ENCODE measurements at regions not wholly inside any gene's neighbourhood (a gene's known extent, or its start where the extent isn't known, plus 50 kb on each side); places are given as distances from the start of the nearest gene placed in this dataset.

GRCh38 chr2:240227538-240228428, 87.3 kb upstream of the OTOS start:
- DNase-seq = no peak

- no peak for DNase-seq
These were observed 88.5 kb upstream of the OTOS start for GRCh38 chr2:240229005-240229404.

GRCh38 chr2:240229603-240230235, 89.3 kb upstream of the OTOS start:
- no peak for DNase-seq

GRCh38 chr2:240230291-240230931, 90.0 kb upstream of the OTOS start:
- no peak for DNase-seq

- DNase-seq = no peak
These were observed 91.4 kb upstream of the OTOS start for GRCh38 chr2:240231838-240232244.

- DNase-seq = no peak
These were observed 91.9 kb upstream of the OTOS start for GRCh38 chr2:240232264-240232915.

GRCh38 chr2:240232961-240233884, 92.8 kb upstream of the OTOS start:
- DNase-seq = peak; percentile 40 to 53

- no peak for DNase-seq
These were observed 93.5 kb upstream of the OTOS start for GRCh38 chr2:240233885-240234502.

GRCh38 chr2:240234503-240234951, 94.1 kb upstream of the OTOS start:
- DNase-seq = no peak

GRCh38 chr2:240235149-240235803, 94.8 kb upstream of the OTOS start:
- no peak for DNase-seq

GRCh38 chr2:240235811-240236210, 95.4 kb upstream of the OTOS start:
- no peak for DNase-seq

- DNase-seq = peak; percentile 42 to 81
These were observed 96.0 kb upstream of the OTOS start for GRCh38 chr2:240236217-240237111.

- DNase-seq = no peak
These were observed 97.2 kb upstream of the OTOS start for GRCh38 chr2:240237609-240238174.

- DNase-seq = no peak
These were observed 97.7 kb upstream of the OTOS start for GRCh38 chr2:240238201-240238600.

GRCh38 chr2:240238786-240239185, 98.3 kb upstream of the OTOS start:
- no peak for DNase-seq

- DNase-seq = no peak
These were observed 98.9 kb upstream of the OTOS start for GRCh38 chr2:240239325-240239724.

GRCh38 chr2:240240017-240240734, 99.7 kb upstream of the OTOS start:
- no peak for DNase-seq

GRCh38 chr2:240240781-240241180, 100.3 kb upstream of the OTOS start:
- no peak for DNase-seq

GRCh38 chr2:240241572-240241971, 101.1 kb upstream of the OTOS start:
- no peak for DNase-seq

All from NCI-H187 (cell line).